Neural crest cell (in vitro differentiated cells): ENCODE measurements at regions not wholly inside any gene's neighbourhood (a gene's known extent, or its start where the extent isn't known, plus 50 kb on each side); places are given as distances from the start of the nearest gene placed in this dataset.

Experiments
- DNase-seq: peaks from one replicate; pipeline ENCODE4 v3.0.0; 2021; ENCODE audit warnings: low read depth, mixed read lengths, low spot score
- H3K27ac Mint-ChIP-seq: one replicate; pipeline ENCODE4 v1.8.0; 2021; ENCODE audit warnings: mild to moderate bottlenecking, mixed read lengths; ENCODE audit not compliant: unreplicated experiment
- H3K27me3 Mint-ChIP-seq: 2 replicates; pipeline ENCODE4 v1.8.0; 2021; ENCODE audit warnings: low read depth, mild to moderate bottlenecking, mixed read lengths
- H3K36me3 Mint-ChIP-seq: 2 replicates; pipeline ENCODE4 v1.8.0; 2021; ENCODE audit warnings: low read depth, mild to moderate bottlenecking, mixed read lengths
- H3K4me1 Mint-ChIP-seq: 2 replicates; pipeline ENCODE4 v1.8.0; 2021; ENCODE audit warnings: mixed read lengths
- H3K4me3 Mint-ChIP-seq: one replicate; pipeline ENCODE4 v1.8.0; 2021; ENCODE audit warnings: mild to moderate bottlenecking, mixed read lengths
- H3K9me3 Mint-ChIP-seq: 2 replicates; pipeline ENCODE4 v1.8.0; 2021; ENCODE audit warnings: mixed read lengths
- TF ChIP-seq, protein P1 (sequence below): fragments of 200-600 bp; sonication (generic); conservative IDR thresholded peaks from 2 replicates; pipeline ENCODE4 v1.5.0; 2021; ENCODE audit warnings: antibody characterized with exemption, mild to moderate bottlenecking

GRCh38 chr18:54775686-54776085 is 52.6 kb upstream of the RAB27B start:
- Mint-ChIP-seq H3K27me3 (no peaks in the 10 kb centered on the region), H3K36me3 (no peaks in the 10 kb centered on the region), H3K27ac (no peak overlapping the region), H3K4me1 (peaks cover 4% of the 10 kb centered on the region), H3K9me3 (no peaks in the 10 kb centered on the region), H3K4me3 (no peak overlapping the region)
- TF ChIP-seq, protein P1, sequence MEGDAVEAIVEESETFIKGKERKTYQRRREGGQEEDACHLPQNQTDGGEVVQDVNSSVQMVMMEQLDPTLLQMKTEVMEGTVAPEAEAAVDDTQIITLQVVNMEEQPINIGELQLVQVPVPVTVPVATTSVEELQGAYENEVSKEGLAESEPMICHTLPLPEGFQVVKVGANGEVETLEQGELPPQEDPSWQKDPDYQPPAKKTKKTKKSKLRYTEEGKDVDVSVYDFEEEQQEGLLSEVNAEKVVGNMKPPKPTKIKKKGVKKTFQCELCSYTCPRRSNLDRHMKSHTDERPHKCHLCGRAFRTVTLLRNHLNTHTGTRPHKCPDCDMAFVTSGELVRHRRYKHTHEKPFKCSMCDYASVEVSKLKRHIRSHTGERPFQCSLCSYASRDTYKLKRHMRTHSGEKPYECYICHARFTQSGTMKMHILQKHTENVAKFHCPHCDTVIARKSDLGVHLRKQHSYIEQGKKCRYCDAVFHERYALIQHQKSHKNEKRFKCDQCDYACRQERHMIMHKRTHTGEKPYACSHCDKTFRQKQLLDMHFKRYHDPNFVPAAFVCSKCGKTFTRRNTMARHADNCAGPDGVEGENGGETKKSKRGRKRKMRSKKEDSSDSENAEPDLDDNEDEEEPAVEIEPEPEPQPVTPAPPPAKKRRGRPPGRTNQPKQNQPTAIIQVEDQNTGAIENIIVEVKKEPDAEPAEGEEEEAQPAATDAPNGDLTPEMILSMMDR: no peak
- no peak for DNase-seq

DNA sequence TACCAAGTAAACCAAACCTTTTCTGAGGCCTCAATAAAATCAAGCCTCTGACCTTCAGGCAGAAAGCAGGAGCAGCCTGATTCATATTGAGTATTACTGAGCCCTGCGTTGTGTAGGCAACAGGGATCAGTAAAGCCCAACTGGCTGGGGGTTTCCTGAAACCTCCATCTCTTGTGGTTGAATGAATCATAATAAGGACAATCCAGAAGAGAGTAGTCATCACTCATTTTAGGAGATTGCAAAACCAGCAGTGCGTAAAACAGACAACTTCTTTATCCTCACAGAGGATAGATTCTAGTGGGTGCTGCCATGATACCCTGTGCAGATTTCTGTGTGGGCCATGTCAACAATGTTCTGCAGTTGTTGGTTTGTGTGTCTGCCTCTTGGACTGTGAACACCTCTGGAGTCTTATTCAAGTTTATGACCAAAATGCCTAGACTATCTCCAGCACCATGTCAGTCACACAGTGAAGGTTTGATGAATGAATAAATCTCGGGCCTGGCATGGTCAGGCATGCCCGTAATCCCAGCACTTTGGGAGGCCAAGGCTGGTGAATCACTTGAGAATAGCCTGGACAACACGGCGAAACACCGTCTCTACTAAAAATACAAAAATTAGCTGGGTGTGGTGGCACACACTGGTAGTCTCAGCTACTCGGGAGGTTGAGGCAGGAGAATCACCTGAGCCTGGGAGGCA is 51.8 kb upstream of the RAB27B start:
- TF ChIP-seq, protein P1: no peak
- Mint-ChIP-seq H3K27me3 (no peaks in the 10 kb centered on the region), H3K4me1 (peaks cover 4% of the 10 kb centered on the region), H3K27ac (no peak overlapping the region), H3K9me3 (no peaks in the 10 kb centered on the region), H3K4me3 (no peak overlapping the region), H3K36me3 (no peaks in the 10 kb centered on the region)
- no peak for DNase-seq

DNA sequence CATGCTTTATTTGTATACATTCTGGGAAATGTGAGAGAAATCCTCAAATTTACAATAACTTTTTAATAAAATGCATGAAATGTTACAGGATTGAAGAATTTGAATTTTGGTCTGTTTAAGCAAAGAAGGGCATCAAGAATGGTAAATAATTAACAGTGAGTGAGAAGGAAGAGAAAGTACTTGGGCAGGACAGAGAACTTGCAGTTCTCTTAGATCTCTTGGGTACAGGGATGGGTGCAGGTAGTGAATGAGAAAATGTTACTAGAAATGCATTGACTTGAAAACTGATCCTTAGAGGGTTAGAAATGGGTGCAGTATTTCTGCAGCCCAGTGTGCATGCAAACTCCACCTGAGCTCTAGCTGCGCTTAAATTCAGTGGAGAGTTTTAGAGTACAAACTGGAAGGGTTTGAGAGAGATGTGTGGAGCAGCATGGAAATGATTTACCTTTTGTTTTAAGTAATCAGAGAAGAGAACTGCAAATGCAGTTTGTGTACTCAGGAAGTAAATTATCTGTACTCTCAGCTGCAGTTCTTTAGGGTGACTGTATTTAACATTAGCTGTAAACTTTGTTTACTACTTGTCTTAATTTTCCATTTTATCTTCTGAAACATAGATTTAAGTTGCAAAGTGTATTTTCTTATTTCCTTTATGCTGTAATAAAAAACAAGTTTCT is 51.0 kb upstream of the RAB27B start:
- no peaks in the 10 kb centered on the region for H3K27me3 Mint-ChIP-seq
- no peak for DNase-seq
- TF ChIP-seq, protein P1: no peak
- H3K27ac Mint-ChIP-seq: no peak overlapping the region
- H3K9me3 Mint-ChIP-seq: no peaks in the 10 kb centered on the region
- H3K4me1 Mint-ChIP-seq: peaks cover 4% of the 10 kb centered on the region
- no peak overlapping the region for H3K4me3 Mint-ChIP-seq
- no peaks in the 10 kb centered on the region for H3K36me3 Mint-ChIP-seq

DNA sequence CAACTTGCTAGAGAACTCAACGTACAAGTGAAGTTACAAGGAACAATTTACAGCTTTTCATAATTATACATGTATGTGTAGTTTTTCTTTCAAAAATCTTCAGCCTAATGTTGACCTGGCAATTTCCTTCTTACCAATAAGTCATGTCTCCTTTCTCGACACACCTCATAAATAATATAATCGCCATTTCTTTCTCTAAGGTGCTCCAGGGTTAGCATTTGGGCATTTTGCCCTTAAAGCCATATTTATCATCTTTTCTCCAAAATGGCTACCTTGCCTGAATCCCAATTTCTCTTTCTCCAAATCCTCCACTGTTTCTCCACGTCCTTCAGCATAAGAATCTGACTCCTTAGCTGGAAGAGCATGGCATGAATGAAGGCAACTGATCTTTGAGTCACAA is 50.3 kb upstream of the RAB27B start:
- TF ChIP-seq, protein P1: no peak
- Mint-ChIP-seq H3K9me3 (no peaks in the 10 kb centered on the region), H3K27me3 (no peaks in the 10 kb centered on the region), H3K4me3 (no peak overlapping the region), H3K27ac (no peak overlapping the region), H3K4me1 (peaks cover 4% of the 10 kb centered on the region), H3K36me3 (no peaks in the 10 kb centered on the region)
- DNase-seq: no peak
